ENCODE measurements at regions not wholly inside any gene's neighbourhood (a gene's known extent, or its start where the extent isn't known, plus 50 kb on each side); places are given as distances from the start of the nearest gene placed in this dataset.

- DNase-seq = no peak
Observed at GRCh38 chr3:61311044-61311443, 59.8 kb upstream of the FHIT start.

- DNase-seq = no peak
Observed at GRCh38 chr3:61315871-61316270, 64.6 kb upstream of the FHIT start.

- no peak for DNase-seq
Observed at GRCh38 chr3:61323094-61323493, 71.8 kb upstream of the FHIT start.

GRCh38 chr3:61331929-61332552, 80.8 kb upstream of the FHIT start:
- no peak for DNase-seq

GRCh38 chr3:61333192-61333961, 82.1 kb upstream of the FHIT start:
- DNase-seq = no peak

GRCh38 chr3:61334783-61335182, 83.5 kb upstream of the FHIT start:
- no peak for DNase-seq

- DNase-seq = no peak
Observed at GRCh38 chr3:61340931-61341461, 89.7 kb upstream of the FHIT start.

GRCh38 chr3:61343543-61343942, 92.3 kb upstream of the FHIT start:
- DNase-seq = no peak

GRCh38 chr3:61345020-61345419, 93.8 kb upstream of the FHIT start:
- DNase-seq = no peak

GRCh38 chr3:61347981-61348380, 96.7 kb upstream of the FHIT start:
- no peak for DNase-seq

GRCh38 chr3:61349717-61350116, 98.5 kb upstream of the FHIT start:
- DNase-seq = no peak

- no peak for DNase-seq
Observed at GRCh38 chr3:61350782-61351309, 99.6 kb upstream of the FHIT start.

- no peak for DNase-seq
Observed at GRCh38 chr3:61352306-61352705, 101.1 kb upstream of the FHIT start.

- DNase-seq = no peak
Observed at GRCh38 chr3:61353382-61353781, 102.1 kb upstream of the FHIT start.

GRCh38 chr3:61354604-61355003, 103.4 kb upstream of the FHIT start:
- DNase-seq = no peak

- DNase-seq = no peak
Observed at GRCh38 chr3:61356685-61357084, 105.4 kb upstream of the FHIT start.

- DNase-seq = no peak
Observed at GRCh38 chr3:61357902-61358301, 106.7 kb upstream of the FHIT start.

GRCh38 chr3:61358364-61358763, 107.1 kb upstream of the FHIT start:
- peak in 1 of 2 donors; percentile 18 for DNase-seq

GRCh38 chr3:61360297-61360965, 109.2 kb upstream of the FHIT start:
- no peak for DNase-seq

- no peak for DNase-seq
Observed at GRCh38 chr3:61369678-61370077, 118.4 kb upstream of the FHIT start.

- DNase-seq = peak in 1 of 2 donors; percentile 3
Observed at GRCh38 chr3:61371123-61371522, 119.9 kb upstream of the FHIT start.

GRCh38 chr3:61372723-61373122, 121.5 kb upstream of the FHIT start:
- no peak for DNase-seq

GRCh38 chr3:61378311-61378710, 127.1 kb upstream of the FHIT start:
- no peak for DNase-seq

All from CD4-positive, alpha-beta T cell treated with Interferon alpha-2 for 1 hour (primary cell).